ENCODE measurements at regions not wholly inside any gene's neighbourhood (a gene's known extent, or its start where the extent isn't known, plus 50 kb on each side); places are given as distances from the start of the nearest gene placed in this dataset.

- H3K79me2 ChIP-seq (ENCODE audit: insufficient read depth) = no peaks in the 10 kb centered on the region
- H3K9me2 ChIP-seq = no peaks in the 10 kb centered on the region
- WGBS (ENCODE audit: low lambda C conversion rate) = 75% methylated on average over 2 of the region's 2 CpGs
- no peaks in the 10 kb centered on the region for H3K9me3 ChIP-seq
- H3K4me2 ChIP-seq = no peak overlapping the region
- H3K4me3 ChIP-seq (ENCODE audit: low read depth in 2 of 2, low read length in 1 of 2) = no peak overlapping the region
- DNase-seq = no peak
- CTCF ChIA-PET = no interaction called here
- H4K20me1 ChIP-seq (ENCODE audit: insufficient read depth) = no peaks in the 10 kb centered on the region
- no peak overlapping the region for H2AFZ ChIP-seq (ENCODE audit: low read depth)
- no peaks in the 10 kb centered on the region for H3K4me1 ChIP-seq (ENCODE audit: control insufficient read depth in 1 of 2, insufficient read depth in 2 of 2, low read depth in 1 of 2, low read length in 1 of 2)
- no peak overlapping the region for H3K27ac ChIP-seq (ENCODE audit: low read depth in 2 of 2, low read length in 1 of 2)
- H3K9ac ChIP-seq = no peak overlapping the region
- POLR2A ChIA-PET = no interaction called here
- TF ChIP-seq CTCF (IDR thresholded peaks at IDR 0.05) = no peak
- no peak for TF ChIP-seq FOXM1 (IDR thresholded peaks at IDR 0.05; ENCODE audit: low read depth)
- no peak for TF ChIP-seq JUND (IDR thresholded peaks at IDR 0.05)
- no peak for TF ChIP-seq NFIC (IDR thresholded peaks at IDR 0.05; ENCODE audit: borderline replicate concordance)
- no peak for TF ChIP-seq PBX3 (IDR thresholded peaks at IDR 0.05)
- TF ChIP-seq CHD2 (IDR thresholded peaks at IDR 0.05; ENCODE audit: low read length, partially characterized antibody) = no peak
- no peaks in the 10 kb centered on the region for H3F3A ChIP-seq (replicated peaks; ENCODE audit: insufficient read depth)
- no peaks in the 10 kb centered on the region for H3K36me3 ChIP-seq (replicated peaks in 1 of 2; ENCODE audit: control insufficient read depth in 1 of 2, insufficient read depth in 2 of 2, low read length in 1 of 2)
- no peaks in the 10 kb centered on the region for H3K27me3 ChIP-seq (ENCODE audit: insufficient read depth)
These were observed 535.3 kb upstream of the LRFN5 start for GRCh38 chr14:41071351-41071750.

- Histone ChIP-seq H2AFZ (ENCODE audit: low read depth) (no peak overlapping the region), H3K79me2 (ENCODE audit: insufficient read depth) (no peaks in the 10 kb centered on the region), H3K9ac (no peak overlapping the region), H3K4me1 (ENCODE audit: control insufficient read depth in 1 of 2, insufficient read depth in 2 of 2, low read depth in 1 of 2, low read length in 1 of 2) (no peaks in the 10 kb centered on the region), H3F3A (replicated peaks; ENCODE audit: insufficient read depth) (no peaks in the 10 kb centered on the region), H4K20me1 (ENCODE audit: insufficient read depth) (no peaks in the 10 kb centered on the region), H3K27me3 (ENCODE audit: insufficient read depth) (no peaks in the 10 kb centered on the region), H3K9me3 (no peaks in the 10 kb centered on the region), H3K4me2 (no peak overlapping the region), H3K4me3 (ENCODE audit: low read depth in 2 of 2, low read length in 1 of 2) (no peak overlapping the region), H3K36me3 (replicated peaks in 1 of 2; ENCODE audit: control insufficient read depth in 1 of 2, insufficient read depth in 2 of 2, low read length in 1 of 2) (no peaks in the 10 kb centered on the region), H3K9me2 (no peaks in the 10 kb centered on the region), H3K27ac (ENCODE audit: low read depth in 2 of 2, low read length in 1 of 2) (no peak overlapping the region)
- ChIA-PET CTCF (no interaction called here), POLR2A (no interaction called here)
- TF ChIP-seq FOSL2 (IDR thresholded peaks at IDR 0.05; ENCODE audit: borderline replicate concordance, low read depth) = 0 out of 2 replicates have a peak, but pooled peaks have one; percentile 21
- no peak for TF ChIP-seq EZH2phosphoT487 (IDR thresholded peaks at IDR 0.05; ENCODE audit: borderline replicate concordance, low read depth)
- DNase-seq = no peak
- WGBS (ENCODE audit: low lambda C conversion rate) = 76% methylated on average over 1 of the region's 1 CpG
These were observed 543.9 kb upstream of the LRFN5 start for GRCh38 chr14:41062826-41063225.

- WGBS (ENCODE audit: low lambda C conversion rate) = 68% methylated on average over 1 of the region's 1 CpG
- Histone ChIP-seq H3K27ac (ENCODE audit: low read depth in 2 of 2, low read length in 1 of 2) (no peak overlapping the region), H3K9ac (no peak overlapping the region), H3K4me1 (ENCODE audit: control insufficient read depth in 1 of 2, insufficient read depth in 2 of 2, low read depth in 1 of 2, low read length in 1 of 2) (no peaks in the 10 kb centered on the region), H3K9me3 (no peaks in the 10 kb centered on the region), H3K79me2 (ENCODE audit: insufficient read depth) (no peaks in the 10 kb centered on the region), H2AFZ (ENCODE audit: low read depth) (no peak overlapping the region), H3K4me3 (ENCODE audit: low read depth in 2 of 2, low read length in 1 of 2) (no peak overlapping the region), H3K4me2 (no peak overlapping the region), H3K36me3 (replicated peaks in 1 of 2; ENCODE audit: control insufficient read depth in 1 of 2, insufficient read depth in 2 of 2, low read length in 1 of 2) (no peaks in the 10 kb centered on the region), H3K27me3 (ENCODE audit: insufficient read depth) (no peaks in the 10 kb centered on the region), H3K9me2 (no peaks in the 10 kb centered on the region), H3F3A (replicated peaks; ENCODE audit: insufficient read depth) (no peaks in the 10 kb centered on the region), H4K20me1 (ENCODE audit: insufficient read depth) (no peaks in the 10 kb centered on the region)
- ChIA-PET CTCF (no interaction called here), POLR2A (no interaction called here)
- no peak for DNase-seq
- TF ChIP-seq USF1 (IDR thresholded peaks at IDR 0.05; ENCODE audit: borderline replicate concordance, low read depth) (no peak), REST (IDR thresholded peaks at IDR 0.05; ENCODE audit: low read depth, low read length) (no peak), USF2 (IDR thresholded peaks at IDR 0.05; ENCODE audit: borderline replicate concordance, low read depth, low read length) (no peak), NFIC (IDR thresholded peaks at IDR 0.05; ENCODE audit: borderline replicate concordance) (no peak), RFX5 (IDR thresholded peaks at IDR 0.05; ENCODE audit: low read length) (no peak), ELF1 (IDR thresholded peaks at IDR 0.05) (no peak), TEAD4 (IDR thresholded peaks at IDR 0.05; ENCODE audit: borderline replicate concordance, insufficient read depth) (no peak), POLR2AphosphoS5 (IDR thresholded peaks at IDR 0.05; ENCODE audit: low read depth, low read length) (no peak)
These were observed 551.1 kb upstream of the LRFN5 start for GRCh38 chr14:41055589-41055988.
